Progenitor cell of endocrine pancreas (in vitro differentiated cells): ENCODE measurements at regions not wholly inside any gene's neighbourhood (a gene's known extent, or its start where the extent isn't known, plus 50 kb on each side); places are given as distances from the start of the nearest gene placed in this dataset.

Experiments
- DNase-seq: peaks from one replicate; pipeline ENCODE4 v3.0.0; 2021; ENCODE audit warnings: low spot score; ENCODE audit not compliant: unreplicated experiment
- H3K27ac Mint-ChIP-seq: 2 replicates; pipeline ENCODE4 v1.8.0; 2021; ENCODE audit warnings: mild to moderate bottlenecking, moderate library complexity, mixed read lengths
- H3K27me3 Mint-ChIP-seq: 2 replicates; pipeline ENCODE4 v1.8.0; 2021; ENCODE audit warnings: mixed read lengths
- H3K36me3 Mint-ChIP-seq: 2 replicates; pipeline ENCODE4 v1.8.0; 2022; ENCODE audit warnings: mixed read lengths; ENCODE audit not compliant: insufficient read depth
- H3K4me1 Mint-ChIP-seq: 2 replicates; pipeline ENCODE4 v1.8.0; 2021; ENCODE audit warnings: low read depth, mixed read lengths
- H3K4me3 Mint-ChIP-seq: 2 replicates; pipeline ENCODE4 v1.8.0; 2021; ENCODE audit warnings: low read depth, mild to moderate bottlenecking, moderate library complexity, mixed read lengths
- H3K9me3 Mint-ChIP-seq: 2 replicates; pipeline ENCODE4 v1.8.0; 2021; ENCODE audit warnings: low read depth, mixed read lengths
- CTCF ChIP-seq: fragments of 200-600 bp; sonication (generic); IDR thresholded peaks from one replicate; pipeline ENCODE4 v1.5.0; 2021; ENCODE audit warnings: antibody characterized with exemption, mild to moderate bottlenecking; ENCODE audit not compliant: unreplicated experiment

- Mint-ChIP-seq H3K4me3 (no peak overlapping the region), H3K27ac (no peak overlapping the region), H3K4me1 (peaks cover 52% of the 10 kb centered on the region), H3K27me3 (peaks cover 3% of the 10 kb centered on the region), H3K9me3 (no peaks in the 10 kb centered on the region), H3K36me3 (no peaks in the 10 kb centered on the region)
- TF ChIP-seq CTCF = no peak
- no peak for DNase-seq
Measured at GRCh38 chr2:41966920-41967319, 80.9 kb upstream of the PKDCC start.

GRCh38 chr2:41967476-41968181 lies 80.2 kb upstream of the PKDCC start:
- no peak for TF ChIP-seq CTCF
- Mint-ChIP-seq H3K27ac (no peak overlapping the region), H3K27me3 (peaks cover 5% of the 10 kb centered on the region), H3K9me3 (no peaks in the 10 kb centered on the region), H3K4me3 (no peak overlapping the region), H3K36me3 (no peaks in the 10 kb centered on the region), H3K4me1 (peaks cover 48% of the 10 kb centered on the region)
- DNase-seq = no peak

- no peaks in the 10 kb centered on the region for H3K36me3 Mint-ChIP-seq
- TF ChIP-seq CTCF = no peak
- H3K27ac Mint-ChIP-seq = no peak overlapping the region
- H3K4me1 Mint-ChIP-seq = peaks cover 43% of the 10 kb centered on the region
- no peak for DNase-seq
- H3K27me3 Mint-ChIP-seq = peaks cover 5% of the 10 kb centered on the region
- H3K9me3 Mint-ChIP-seq = no peaks in the 10 kb centered on the region
- H3K4me3 Mint-ChIP-seq = no peak overlapping the region
Measured at GRCh38 chr2:41968182-41968578, 79.6 kb upstream of the PKDCC start.

GRCh38 chr2:41970988-41971660 lies 76.7 kb upstream of the PKDCC start:
- peaks cover 5% of the 10 kb centered on the region for H3K27me3 Mint-ChIP-seq
- DNase-seq = no peak
- no peak for TF ChIP-seq CTCF
- no peak overlapping the region for H3K27ac Mint-ChIP-seq
- no peaks in the 10 kb centered on the region for H3K9me3 Mint-ChIP-seq
- H3K36me3 Mint-ChIP-seq = no peaks in the 10 kb centered on the region
- no peak overlapping the region for H3K4me3 Mint-ChIP-seq
- H3K4me1 Mint-ChIP-seq = peaks cover 15% of the 10 kb centered on the region

GRCh38 chr2:41972179-41972578 lies 75.6 kb upstream of the PKDCC start:
- no peaks in the 10 kb centered on the region for H3K9me3 Mint-ChIP-seq
- H3K27ac Mint-ChIP-seq = no peak overlapping the region
- H3K36me3 Mint-ChIP-seq = no peaks in the 10 kb centered on the region
- TF ChIP-seq CTCF = no peak
- no peak overlapping the region for H3K4me3 Mint-ChIP-seq
- H3K4me1 Mint-ChIP-seq = peaks cover 9% of the 10 kb centered on the region
- peaks cover 5% of the 10 kb centered on the region for H3K27me3 Mint-ChIP-seq
- DNase-seq = no peak
